ENCODE measurements at regions not wholly inside any gene's neighbourhood (a gene's known extent, or its start where the extent isn't known, plus 50 kb on each side); places are given as distances from the start of the nearest gene placed in this dataset.

DNA sequence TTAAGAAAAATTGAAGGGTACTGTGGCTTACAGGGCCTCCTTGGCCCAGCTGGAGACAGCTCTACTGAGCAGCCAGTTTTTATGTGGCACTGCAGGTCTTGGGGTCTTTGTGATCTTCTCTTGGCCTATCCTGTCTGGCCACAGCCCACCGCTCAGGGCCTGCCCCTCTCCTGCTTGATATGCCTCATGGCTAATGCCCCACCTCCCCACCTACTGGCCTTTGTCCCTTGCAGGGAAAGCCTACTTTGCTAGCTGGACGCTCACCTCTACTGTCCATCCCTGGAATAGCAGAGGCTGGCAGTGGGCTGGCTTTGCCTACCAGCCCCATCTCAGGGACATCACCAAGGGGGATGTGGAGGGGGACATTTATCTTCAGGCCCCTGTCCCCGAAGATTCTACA lies 134.1 kb downstream of the PJA1 start:
- H3K27me3 ChIP-seq (ENCODE audit: control insufficient read depth, insufficient read depth, low read length): no peaks in the 10 kb centered on the region
- in situ Hi-C loops (cut with HindIII; ENCODE audit: low pct_unique_long_range_greater_than_20kb, low sequenced_read_pairs): no loop called here
- no peaks in the 10 kb centered on the region for H3K36me3 ChIP-seq (ENCODE audit: control insufficient read depth, insufficient read depth, low read length)
- H3K4me3 ChIP-seq (ENCODE audit: low read depth in 2 of 2, low read length in 2 of 2): no peak overlapping the region
- no peak overlapping the region for H3K27ac ChIP-seq (ENCODE audit: low read length)
- BruUV-seq (replicated peaks): no TSS peak
- no peaks in the 10 kb centered on the region for H3K4me1 ChIP-seq (ENCODE audit: control insufficient read depth, insufficient read depth, low read length)
- CTCF ChIA-PET: no interaction called here
- no peak for TF ChIP-seq SIN3A (IDR thresholded peaks at IDR 0.05; ENCODE audit: borderline replicate concordance, insufficient read depth, low read depth, low read length)
- TF ChIP-seq POLR2AphosphoS5 (IDR thresholded peaks at IDR 0.05; ENCODE audit: low read depth, low read length): no peak
- TF ChIP-seq REST (IDR thresholded peaks at IDR 0.05; ENCODE audit: insufficient read depth in 1 of 2, low read depth in 2 of 2, low read length in 1 of 2): no peak
- no peak for TF ChIP-seq TCF7L2 (IDR thresholded peaks at IDR 0.05; ENCODE audit: low read depth, low read length)
- TF ChIP-seq, protein P1, sequence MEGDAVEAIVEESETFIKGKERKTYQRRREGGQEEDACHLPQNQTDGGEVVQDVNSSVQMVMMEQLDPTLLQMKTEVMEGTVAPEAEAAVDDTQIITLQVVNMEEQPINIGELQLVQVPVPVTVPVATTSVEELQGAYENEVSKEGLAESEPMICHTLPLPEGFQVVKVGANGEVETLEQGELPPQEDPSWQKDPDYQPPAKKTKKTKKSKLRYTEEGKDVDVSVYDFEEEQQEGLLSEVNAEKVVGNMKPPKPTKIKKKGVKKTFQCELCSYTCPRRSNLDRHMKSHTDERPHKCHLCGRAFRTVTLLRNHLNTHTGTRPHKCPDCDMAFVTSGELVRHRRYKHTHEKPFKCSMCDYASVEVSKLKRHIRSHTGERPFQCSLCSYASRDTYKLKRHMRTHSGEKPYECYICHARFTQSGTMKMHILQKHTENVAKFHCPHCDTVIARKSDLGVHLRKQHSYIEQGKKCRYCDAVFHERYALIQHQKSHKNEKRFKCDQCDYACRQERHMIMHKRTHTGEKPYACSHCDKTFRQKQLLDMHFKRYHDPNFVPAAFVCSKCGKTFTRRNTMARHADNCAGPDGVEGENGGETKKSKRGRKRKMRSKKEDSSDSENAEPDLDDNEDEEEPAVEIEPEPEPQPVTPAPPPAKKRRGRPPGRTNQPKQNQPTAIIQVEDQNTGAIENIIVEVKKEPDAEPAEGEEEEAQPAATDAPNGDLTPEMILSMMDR (IDR thresholded peaks at IDR 0.05): no peak
- intact Hi-C loops (cut with micrococcal nuclease; ENCODE audit: unreplicated experiment): no loop called here
- no peaks in the 10 kb centered on the region for H3K9me3 ChIP-seq (ENCODE audit: control insufficient read depth, insufficient read depth, low read depth, low read length)
- POLR2A ChIA-PET: no interaction called here
- ATAC-seq (no peak), DNase-seq (ENCODE audit: low read depth, low spot score) (no peak)

DNA sequence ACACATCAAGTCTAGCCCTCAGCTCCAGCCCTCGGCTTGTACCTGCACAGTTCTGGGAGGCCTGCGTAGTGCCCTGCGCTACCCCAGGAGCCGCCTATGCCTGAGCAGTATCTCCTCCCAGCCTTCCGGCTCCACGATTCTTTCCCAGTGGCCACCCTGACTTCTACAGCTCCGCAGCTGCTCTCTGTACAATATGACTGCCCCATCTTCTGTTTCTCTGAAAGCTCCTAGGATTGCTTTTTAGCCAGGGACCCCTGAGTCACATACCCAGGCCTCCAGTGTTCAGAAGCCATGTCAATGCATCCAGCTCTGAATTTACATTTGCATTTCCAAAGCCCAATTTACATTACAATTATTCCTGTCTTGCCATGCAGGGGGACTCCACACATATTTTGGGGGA lies 135.5 kb downstream of the PJA1 start:
- Histone ChIP-seq H3K4me1 (ENCODE audit: control insufficient read depth, insufficient read depth, low read length) (no peaks in the 10 kb centered on the region), H3K9me3 (ENCODE audit: control insufficient read depth, insufficient read depth, low read depth, low read length) (no peaks in the 10 kb centered on the region), H3K27ac (ENCODE audit: low read length) (no peak overlapping the region), H3K4me3 (ENCODE audit: low read depth in 2 of 2, low read length in 2 of 2) (no peak overlapping the region), H3K27me3 (ENCODE audit: control insufficient read depth, insufficient read depth, low read length) (no peaks in the 10 kb centered on the region), H3K36me3 (ENCODE audit: control insufficient read depth, insufficient read depth, low read length) (no peaks in the 10 kb centered on the region)
- intact Hi-C loops (cut with micrococcal nuclease; ENCODE audit: unreplicated experiment) (no loop called here), in situ Hi-C loops (cut with HindIII; ENCODE audit: low pct_unique_long_range_greater_than_20kb, low sequenced_read_pairs) (no loop called here)
- TF ChIP-seq REST (IDR thresholded peaks at IDR 0.05; ENCODE audit: insufficient read depth in 1 of 2, low read depth in 2 of 2, low read length in 1 of 2): no peak
- TF ChIP-seq POLR2AphosphoS5 (IDR thresholded peaks at IDR 0.05; ENCODE audit: low read depth, low read length): no peak
- no peak for TF ChIP-seq SIN3A (IDR thresholded peaks at IDR 0.05; ENCODE audit: borderline replicate concordance, insufficient read depth, low read depth, low read length)
- TF ChIP-seq, protein P1 (IDR thresholded peaks at IDR 0.05): no peak
- TF ChIP-seq TCF7L2 (IDR thresholded peaks at IDR 0.05; ENCODE audit: low read depth, low read length): no peak
- ATAC-seq (no peak), DNase-seq (ENCODE audit: low read depth, low spot score) (no peak)
- no TSS peak for BruUV-seq (replicated peaks)
- ChIA-PET CTCF (no interaction called here), POLR2A (no interaction called here)
